SK-N-SH (cell line): ENCODE measurements at regions not wholly inside any gene's neighbourhood (a gene's known extent, or its start where the extent isn't known, plus 50 kb on each side); places are given as distances from the start of the nearest gene placed in this dataset.

Source experiments
- CTCF ChIA-PET: fragments of 300-600, 350-600 bp; formaldehyde crosslinking; extraction: SDS; loops from one replicate; lab custom pipeline; 2021; lab: Yijun Ruan, JAX
- POLR2A ChIA-PET: fragments of 350-600 bp; sonication (Branson Sonifier 250); formaldehyde crosslinking; extraction: SDS; loops from one replicate; lab custom pipeline; 2020; ENCODE audit warnings: antibody characterized with exemption, inconsistent platforms; lab: Yijun Ruan, JAX
- DNase-seq: peaks from one replicate; pipeline ENCODE4 v3.0.0; 2012
- H2AFZ ChIP-seq: fragments of 200-600 bp; sonication (generic); 2 replicates; pipeline ENCODE4 v1.8.1; 2016; ENCODE audit warnings: antibody characterized with exemption, mild to moderate bottlenecking, low read depth
- H3F3A ChIP-seq: fragments of 200-600 bp; sonication (generic); replicated peaks from 2 replicates; pipeline ENCODE3; 2016; ENCODE audit warnings: antibody characterized with exemption, mild to moderate bottlenecking; ENCODE audit not compliant: insufficient read depth
- H3K27ac ChIP-seq, 2 experiments: fragments of 200-500 bp in 1 of 2; fragments of 200-600 bp in 1 of 2; sonication (Bioruptor generic) in 1 of 2; sonication (generic), shearing (Covaris generic) in 1 of 2; 2 replicates each; pipeline versions ENCODE4 v1.5.1 to v1.6.1; 2014 to 2016; ENCODE audit warnings: low read depth in 2 of 2, inconsistent platforms in 1 of 2, low read length in 1 of 2, mild to moderate bottlenecking in 1 of 2, mixed read lengths in 1 of 2
- H3K27me3 ChIP-seq: fragments of 200-600 bp; sonication (generic), shearing (Covaris generic); 2 replicates; pipeline ENCODE4 v1.6.1; 2016; ENCODE audit warnings: mixed run types; ENCODE audit not compliant: insufficient read depth
- H3K36me3 ChIP-seq, 2 experiments: fragments of 200-500 bp in 1 of 2; fragments of 200-600 bp in 1 of 2; sonication (Bioruptor generic) in 1 of 2; sonication (generic) in 1 of 2; replicated peaks in 1 of 2; 2 replicates each; pipeline versions ENCODE3 to v1.5.1; 2014 to 2016; ENCODE audit warnings: low read length in 1 of 2, mild to moderate bottlenecking in 1 of 2; ENCODE audit not compliant: insufficient read depth in 2 of 2, control insufficient read depth in 1 of 2
- H3K4me1 ChIP-seq, 2 experiments: fragments of 200-500 bp in 1 of 2; fragments of 200-600 bp in 1 of 2; sonication (Bioruptor generic) in 1 of 2; sonication (generic), shearing (Covaris generic) in 1 of 2; 2 replicates each; pipeline versions ENCODE4 v1.5.1 to v1.6.1; 2014 to 2016; ENCODE audit warnings: low read depth in 1 of 2, low read length in 1 of 2, mixed run types in 1 of 2; ENCODE audit not compliant: insufficient read depth in 2 of 2, control insufficient read depth in 1 of 2
- H3K4me2 ChIP-seq: fragments of 200-600 bp; sonication (generic), shearing (Covaris generic); 2 replicates; pipeline ENCODE4 v1.6.1; 2017; ENCODE audit warnings: mixed run types
- H3K4me3 ChIP-seq, 2 experiments: fragments of 200-500 bp in 1 of 2; fragments of 200-600 bp in 1 of 2; sonication (Bioruptor generic) in 1 of 2; sonication (generic), shearing (Covaris generic) in 1 of 2; 2 replicates each; pipeline versions ENCODE4 v1.5.1 to v1.8.1; 2014 to 2016; ENCODE audit warnings: low read depth in 2 of 2, inconsistent platforms in 1 of 2, low read length in 1 of 2, mild to moderate bottlenecking in 1 of 2, mixed read lengths in 1 of 2, moderate library complexity in 1 of 2
- H3K79me2 ChIP-seq: fragments of 200-600 bp; sonication (generic); 2 replicates; pipeline ENCODE4 v1.8.1; 2017; ENCODE audit warnings: mild to moderate bottlenecking; ENCODE audit not compliant: insufficient read depth
- H3K9ac ChIP-seq: fragments of 200-600 bp; sonication (generic); 2 replicates; pipeline ENCODE4 v1.6.1; 2017; ENCODE audit warnings: mixed run types
- H3K9me2 ChIP-seq: fragments of 200-600 bp; sonication (generic); 2 replicates; pipeline ENCODE4 v1.6.1; 2017; ENCODE audit warnings: mixed run types
- H3K9me3 ChIP-seq: fragments of 200-600 bp; sonication (generic); 2 replicates; pipeline ENCODE4 v1.6.1; 2017; ENCODE audit warnings: mixed run types, mild to moderate bottlenecking, moderate library complexity
- H4K20me1 ChIP-seq: fragments of 200-600 bp; sonication (generic); 2 replicates; pipeline ENCODE4 v1.6.1; 2017; ENCODE audit warnings: mild to moderate bottlenecking, mixed run types; ENCODE audit not compliant: insufficient read depth
- ELF1 ChIP-seq: IDR thresholded peaks from 2 replicates; pipeline ENCODE4 v1.4.0; 2012
- EP300 ChIP-seq, 2 experiments: IDR thresholded peaks; 2 replicates each; pipeline versions ENCODE4 v1.4.0 to v1.6.1; 2012; ENCODE audit warnings: borderline replicate concordance in 1 of 2, low read depth in 1 of 2, low read length in 1 of 2
- EZH2phosphoT487 ChIP-seq: fragments of 200-600 bp; sonication (generic); IDR thresholded peaks from 2 replicates; pipeline ENCODE4 v1.6.1; 2017; ENCODE audit warnings: low read depth, mixed run types, mild to moderate bottlenecking, antibody characterized with exemption, moderate library complexity, borderline replicate concordance
- FOSL2 ChIP-seq: IDR thresholded peaks from 2 replicates; pipeline ENCODE4 v1.4.0; 2012; ENCODE audit warnings: low read depth, mild to moderate bottlenecking, moderate library complexity, borderline replicate concordance
- FOXJ3 ChIP-seq: sonication (generic); formaldehyde crosslinking; IDR thresholded peaks from 2 replicates; pipeline ENCODE4 v1.5.1; 2020; ENCODE audit warnings: mild to moderate bottlenecking, missing genetic modification reagents
- FOXM1 ChIP-seq: IDR thresholded peaks from 2 replicates; pipeline ENCODE4 v1.4.0; 2012; ENCODE audit warnings: low read depth, mild to moderate bottlenecking
- GATA2 ChIP-seq: sonication (generic); formaldehyde crosslinking; IDR thresholded peaks from 2 replicates; pipeline ENCODE4 v1.5.0; 2020; ENCODE audit warnings: mild to moderate bottlenecking, missing genetic modification reagents
- JUND ChIP-seq: IDR thresholded peaks from 2 replicates; pipeline ENCODE4 v1.4.0; 2012
- NFIC ChIP-seq: IDR thresholded peaks from 2 replicates; pipeline ENCODE4 v1.4.0; 2012; ENCODE audit warnings: borderline replicate concordance
- POLR2AphosphoS5 ChIP-seq: IDR thresholded peaks from 2 replicates; pipeline ENCODE4 v1.6.1; 2012; ENCODE audit warnings: low read depth, low read length
- RCOR1 ChIP-seq: fragments of 150-350 bp; IDR thresholded peaks from 2 replicates; pipeline ENCODE4 v1.6.1; 2017; ENCODE audit warnings: antibody characterized with exemption, low read length
- RFX5 ChIP-seq: IDR thresholded peaks from 2 replicates; pipeline ENCODE4 v1.6.1; 2012; ENCODE audit warnings: mild to moderate bottlenecking, improper control_type of control experiment, low read length
- RXRA ChIP-seq: IDR thresholded peaks from 2 replicates; pipeline ENCODE4 v1.4.0; 2012; ENCODE audit warnings: low read depth, mild to moderate bottlenecking, borderline replicate concordance
- TAF1 ChIP-seq: IDR thresholded peaks from 2 replicates; pipeline ENCODE4 v1.6.1; 2012; ENCODE audit warnings: low read depth, mild to moderate bottlenecking, low read length, moderate library complexity, borderline replicate concordance
- WGBS: methylation state at CpG from one replicate; pipeline ENCODE4 v1.1.6; 2017; ENCODE audit warnings: low lambda C conversion rate; 5-methylcytosine and 5-hydroxymethylcytosine counted together
- TF ChIP-seq, protein P1 (sequence below): IDR thresholded peaks from 2 replicates; pipeline ENCODE4 v1.6.1; 2012; ENCODE audit warnings: mild to moderate bottlenecking, low read depth, low read length, moderate library complexity
- TF ChIP-seq, protein P2 (sequence below): IDR thresholded peaks from 2 replicates; pipeline ENCODE4 v1.4.0; 2012; ENCODE audit warnings: low read depth
- TF ChIP-seq, protein P3 (sequence below): fragments of 200-600 bp; sonication (generic); IDR thresholded peaks from 2 replicates; pipeline ENCODE4 v1.6.1; 2017; ENCODE audit warnings: antibody characterized with exemption, mild to moderate bottlenecking, moderate library complexity
- TF ChIP-seq, protein P4 (sequence below): IDR thresholded peaks from 2 replicates; pipeline ENCODE4; 2012
- TF ChIP-seq, protein P5 (sequence below): fragments of 150-350 bp; IDR thresholded peaks from 2 replicates; pipeline ENCODE4 v1.6.1; 2016; ENCODE audit warnings: mild to moderate bottlenecking, low read depth, low read length

DNA sequence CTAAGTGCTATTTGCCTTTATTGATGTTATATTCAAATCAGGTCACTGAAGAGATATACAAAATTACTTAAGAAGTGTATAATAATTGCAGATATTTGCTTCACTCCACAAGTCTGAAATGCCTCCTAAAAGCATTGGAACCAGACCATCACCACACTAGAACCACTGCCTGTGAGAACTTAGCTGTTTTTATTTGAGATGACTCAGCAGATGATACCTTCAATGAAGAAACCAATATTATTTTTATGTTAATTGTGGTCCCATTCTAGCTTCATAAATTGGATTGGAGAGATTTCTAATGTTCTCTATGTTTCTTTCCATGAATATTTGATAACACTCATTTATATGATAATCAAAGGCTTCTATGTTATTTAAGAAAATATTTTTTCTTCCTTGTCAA, 740.6 kb downstream of the KCNT2 start:
- no peak overlapping the region for H3K4me3 ChIP-seq
- ChIA-PET CTCF (no interaction called here), POLR2A (no interaction called here)
- H3K27me3 ChIP-seq = no peaks in the 10 kb centered on the region
- no peaks in the 10 kb centered on the region for H3F3A ChIP-seq
- no peaks in the 10 kb centered on the region for H3K79me2 ChIP-seq
- no peak overlapping the region for H3K4me2 ChIP-seq
- no peaks in the 10 kb centered on the region for H3K9me2 ChIP-seq
- no peaks in the 10 kb centered on the region for H4K20me1 ChIP-seq
- H3K9me3 ChIP-seq = no peaks in the 10 kb centered on the region
- no peaks in the 10 kb centered on the region for H3K4me1 ChIP-seq
- no peak for DNase-seq
- TF ChIP-seq GATA2 (CRISPR knock-in tag) (no peak), FOXJ3 (CRISPR knock-in tag) (no peak), FOXM1 (no peak), FOSL2 (no peak), JUND (no peak), EZH2phosphoT487 (no peak)
- TF ChIP-seq, protein P1, sequence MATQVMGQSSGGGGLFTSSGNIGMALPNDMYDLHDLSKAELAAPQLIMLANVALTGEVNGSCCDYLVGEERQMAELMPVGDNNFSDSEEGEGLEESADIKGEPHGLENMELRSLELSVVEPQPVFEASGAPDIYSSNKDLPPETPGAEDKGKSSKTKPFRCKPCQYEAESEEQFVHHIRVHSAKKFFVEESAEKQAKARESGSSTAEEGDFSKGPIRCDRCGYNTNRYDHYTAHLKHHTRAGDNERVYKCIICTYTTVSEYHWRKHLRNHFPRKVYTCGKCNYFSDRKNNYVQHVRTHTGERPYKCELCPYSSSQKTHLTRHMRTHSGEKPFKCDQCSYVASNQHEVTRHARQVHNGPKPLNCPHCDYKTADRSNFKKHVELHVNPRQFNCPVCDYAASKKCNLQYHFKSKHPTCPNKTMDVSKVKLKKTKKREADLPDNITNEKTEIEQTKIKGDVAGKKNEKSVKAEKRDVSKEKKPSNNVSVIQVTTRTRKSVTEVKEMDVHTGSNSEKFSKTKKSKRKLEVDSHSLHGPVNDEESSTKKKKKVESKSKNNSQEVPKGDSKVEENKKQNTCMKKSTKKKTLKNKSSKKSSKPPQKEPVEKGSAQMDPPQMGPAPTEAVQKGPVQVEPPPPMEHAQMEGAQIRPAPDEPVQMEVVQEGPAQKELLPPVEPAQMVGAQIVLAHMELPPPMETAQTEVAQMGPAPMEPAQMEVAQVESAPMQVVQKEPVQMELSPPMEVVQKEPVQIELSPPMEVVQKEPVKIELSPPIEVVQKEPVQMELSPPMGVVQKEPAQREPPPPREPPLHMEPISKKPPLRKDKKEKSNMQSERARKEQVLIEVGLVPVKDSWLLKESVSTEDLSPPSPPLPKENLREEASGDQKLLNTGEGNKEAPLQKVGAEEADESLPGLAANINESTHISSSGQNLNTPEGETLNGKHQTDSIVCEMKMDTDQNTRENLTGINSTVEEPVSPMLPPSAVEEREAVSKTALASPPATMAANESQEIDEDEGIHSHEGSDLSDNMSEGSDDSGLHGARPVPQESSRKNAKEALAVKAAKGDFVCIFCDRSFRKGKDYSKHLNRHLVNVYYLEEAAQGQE = no peak
- TF ChIP-seq, protein P2, sequence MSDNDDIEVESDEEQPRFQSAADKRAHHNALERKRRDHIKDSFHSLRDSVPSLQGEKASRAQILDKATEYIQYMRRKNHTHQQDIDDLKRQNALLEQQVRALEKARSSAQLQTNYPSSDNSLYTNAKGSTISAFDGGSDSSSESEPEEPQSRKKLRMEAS = no peak
- no peak overlapping the region for H3K9ac ChIP-seq
- H3K36me3 ChIP-seq = no peaks in the 10 kb centered on the region
- H3K27ac ChIP-seq = no peak overlapping the region
- no peak overlapping the region for H2AFZ ChIP-seq

DNA sequence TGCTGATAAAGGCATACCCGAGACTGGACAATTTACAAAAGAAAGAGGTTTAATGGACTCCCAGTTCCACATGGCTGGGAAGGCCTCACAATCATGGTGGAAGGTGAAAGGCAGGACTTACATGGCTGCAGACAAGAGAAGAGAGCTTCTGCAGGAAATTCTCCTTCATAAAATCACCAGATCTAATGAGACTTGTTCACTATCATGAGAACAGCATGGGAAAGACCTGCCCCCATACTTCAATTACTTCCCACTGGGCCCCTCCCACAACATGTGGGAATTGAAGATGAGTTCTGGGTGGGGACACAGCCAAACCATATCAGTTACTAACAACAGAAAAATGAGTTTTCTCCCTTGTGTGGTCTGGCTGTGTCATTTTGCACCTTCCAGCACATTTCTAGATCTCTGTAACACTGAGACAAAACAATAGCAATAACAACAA, 741.4 kb downstream of the KCNT2 start:
- TF ChIP-seq EP300 (IDR thresholded peaks at IDR 0.05; ENCODE audit: borderline replicate concordance in 1 of 2, low read depth in 1 of 2, low read length in 1 of 2) (no peak), NFIC (no peak), FOXM1 (no peak), POLR2AphosphoS5 (no peak), TAF1 (no peak), FOSL2 (no peak), ELF1 (no peak), RXRA (no peak), RFX5 (no peak), RCOR1 (no peak)
- TF ChIP-seq, protein P3, sequence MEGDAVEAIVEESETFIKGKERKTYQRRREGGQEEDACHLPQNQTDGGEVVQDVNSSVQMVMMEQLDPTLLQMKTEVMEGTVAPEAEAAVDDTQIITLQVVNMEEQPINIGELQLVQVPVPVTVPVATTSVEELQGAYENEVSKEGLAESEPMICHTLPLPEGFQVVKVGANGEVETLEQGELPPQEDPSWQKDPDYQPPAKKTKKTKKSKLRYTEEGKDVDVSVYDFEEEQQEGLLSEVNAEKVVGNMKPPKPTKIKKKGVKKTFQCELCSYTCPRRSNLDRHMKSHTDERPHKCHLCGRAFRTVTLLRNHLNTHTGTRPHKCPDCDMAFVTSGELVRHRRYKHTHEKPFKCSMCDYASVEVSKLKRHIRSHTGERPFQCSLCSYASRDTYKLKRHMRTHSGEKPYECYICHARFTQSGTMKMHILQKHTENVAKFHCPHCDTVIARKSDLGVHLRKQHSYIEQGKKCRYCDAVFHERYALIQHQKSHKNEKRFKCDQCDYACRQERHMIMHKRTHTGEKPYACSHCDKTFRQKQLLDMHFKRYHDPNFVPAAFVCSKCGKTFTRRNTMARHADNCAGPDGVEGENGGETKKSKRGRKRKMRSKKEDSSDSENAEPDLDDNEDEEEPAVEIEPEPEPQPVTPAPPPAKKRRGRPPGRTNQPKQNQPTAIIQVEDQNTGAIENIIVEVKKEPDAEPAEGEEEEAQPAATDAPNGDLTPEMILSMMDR = no peak
- TF ChIP-seq, protein P4, sequence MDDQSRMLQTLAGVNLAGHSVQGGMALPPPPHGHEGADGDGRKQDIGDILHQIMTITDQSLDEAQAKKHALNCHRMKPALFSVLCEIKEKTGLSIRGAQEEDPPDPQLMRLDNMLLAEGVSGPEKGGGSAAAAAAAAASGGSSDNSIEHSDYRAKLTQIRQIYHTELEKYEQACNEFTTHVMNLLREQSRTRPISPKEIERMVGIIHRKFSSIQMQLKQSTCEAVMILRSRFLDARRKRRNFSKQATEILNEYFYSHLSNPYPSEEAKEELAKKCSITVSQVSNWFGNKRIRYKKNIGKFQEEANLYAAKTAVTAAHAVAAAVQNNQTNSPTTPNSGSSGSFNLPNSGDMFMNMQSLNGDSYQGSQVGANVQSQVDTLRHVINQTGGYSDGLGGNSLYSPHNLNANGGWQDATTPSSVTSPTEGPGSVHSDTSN = no peak
- TF ChIP-seq, protein P5, sequence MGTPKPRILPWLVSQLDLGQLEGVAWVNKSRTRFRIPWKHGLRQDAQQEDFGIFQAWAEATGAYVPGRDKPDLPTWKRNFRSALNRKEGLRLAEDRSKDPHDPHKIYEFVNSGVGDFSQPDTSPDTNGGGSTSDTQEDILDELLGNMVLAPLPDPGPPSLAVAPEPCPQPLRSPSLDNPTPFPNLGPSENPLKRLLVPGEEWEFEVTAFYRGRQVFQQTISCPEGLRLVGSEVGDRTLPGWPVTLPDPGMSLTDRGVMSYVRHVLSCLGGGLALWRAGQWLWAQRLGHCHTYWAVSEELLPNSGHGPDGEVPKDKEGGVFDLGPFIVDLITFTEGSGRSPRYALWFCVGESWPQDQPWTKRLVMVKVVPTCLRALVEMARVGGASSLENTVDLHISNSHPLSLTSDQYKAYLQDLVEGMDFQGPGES = no peak
- H3K4me3 ChIP-seq = no peak overlapping the region
- no peaks in the 10 kb centered on the region for H3K9me3 ChIP-seq
- ChIA-PET CTCF (no interaction called here), POLR2A (no interaction called here)
- no peaks in the 10 kb centered on the region for H4K20me1 ChIP-seq
- H3K9ac ChIP-seq = no peak overlapping the region
- H2AFZ ChIP-seq = no peak overlapping the region
- H3K79me2 ChIP-seq = no peaks in the 10 kb centered on the region
- H3K27ac ChIP-seq = no peak overlapping the region
- H3K9me2 ChIP-seq = no peaks in the 10 kb centered on the region
- H3F3A ChIP-seq = no peaks in the 10 kb centered on the region
- 64% methylated on average over 1 of the region's 1 CpG for WGBS
- no peak for DNase-seq
- H3K4me2 ChIP-seq = no peak overlapping the region
- H3K4me1 ChIP-seq = no peaks in the 10 kb centered on the region
- no peaks in the 10 kb centered on the region for H3K36me3 ChIP-seq
- no peaks in the 10 kb centered on the region for H3K27me3 ChIP-seq
